HL-60 (cell line): ENCODE measurements at regions not wholly inside any gene's neighbourhood (a gene's known extent, or its start where the extent isn't known, plus 50 kb on each side); places are given as distances from the start of the nearest gene placed in this dataset.

Experiments
- CTCF ChIP-seq: IDR thresholded peaks from one replicate; pipeline ENCODE4 v1.5.1; 2011; ENCODE audit warnings: low read length, control low read depth, inconsistent platforms; ENCODE audit not compliant: insufficient read depth
- GABPA ChIP-seq: IDR thresholded peaks from 2 replicates; pipeline ENCODE4 v1.6.1; 2012; ENCODE audit warnings: low read depth
- POLR2AphosphoS5 ChIP-seq: IDR thresholded peaks from 2 replicates; pipeline ENCODE4 v1.6.1; 2012; ENCODE audit warnings: low read depth
- REST ChIP-seq: IDR thresholded peaks from 2 replicates; pipeline ENCODE4 v1.6.1; 2012; ENCODE audit warnings: low read depth; ENCODE audit not compliant: insufficient replicate concordance
- SPI1 ChIP-seq: IDR thresholded peaks from 2 replicates; pipeline ENCODE4 v1.6.1; 2012; ENCODE audit warnings: low read depth, mild to moderate bottlenecking, borderline replicate concordance

GRCh38 chr18:45237343-45238098 is 377.8 kb upstream of the SLC14A2 start:
- TF ChIP-seq CTCF = no peak
- TF ChIP-seq REST = no peak
- TF ChIP-seq POLR2AphosphoS5 = no peak
- TF ChIP-seq SPI1 = no peak
- no peak for TF ChIP-seq GABPA
